Parathyroid adenoma (tissue), 2 donors: ENCODE measurements at regions not wholly inside any gene's neighbourhood (a gene's known extent, or its start where the extent isn't known, plus 50 kb on each side); places are given as distances from the start of the nearest gene placed in this dataset.

ENCODE experiments used
- H2AFZ ChIP-seq: fragments of 300-600 bp; sonication (generic); one replicate; pipeline ENCODE4 v1.7.0; 2017; ENCODE audit warnings: antibody characterized with exemption, mild to moderate bottlenecking
- H3K27ac ChIP-seq: fragments of 300-600 bp; sonication (generic); one replicate; pipeline ENCODE4 v1.7.0; 2017
- H3K27me3 ChIP-seq: fragments of 300-600 bp; sonication (generic); one replicate; pipeline ENCODE4 v1.7.0; 2017; ENCODE audit warnings: low read length; ENCODE audit not compliant: control insufficient read depth, insufficient read depth
- H3K36me3 ChIP-seq: fragments of 300-600 bp; sonication (generic); one replicate; pipeline ENCODE4 v1.7.0; 2017; ENCODE audit warnings: low read length; ENCODE audit not compliant: control insufficient read depth, insufficient read depth
- H3K4me1 ChIP-seq: fragments of 300-600 bp; sonication (generic); one replicate; pipeline ENCODE4 v1.7.0; 2017; ENCODE audit warnings: control low read depth
- H3K4me2 ChIP-seq: fragments of 300-600 bp; sonication (generic); one replicate; pipeline ENCODE4 v1.7.0; 2017; ENCODE audit warnings: low read length
- H3K4me3 ChIP-seq: fragments of 300-600 bp; sonication (generic); one replicate; pipeline ENCODE4 v1.7.0; 2017; ENCODE audit warnings: low read depth, low read length
- H3K79me2 ChIP-seq: fragments of 300-600 bp; sonication (generic); one replicate; pipeline ENCODE4 v1.7.0; 2017; ENCODE audit warnings: control low read depth
- H3K9ac ChIP-seq: fragments of 300-600 bp; sonication (generic); one replicate; pipeline ENCODE4 v1.7.0; 2017; ENCODE audit warnings: mild to moderate bottlenecking
- H3K9me3 ChIP-seq: fragments of 300-600 bp; sonication (generic); one replicate; pipeline ENCODE4 v1.7.0; 2017; ENCODE audit warnings: low read length; ENCODE audit not compliant: control insufficient read depth
- CTCF ChIP-seq: fragments of 300-600 bp; sonication (generic); IDR thresholded peaks from one replicate; pipeline ENCODE4 v1.7.0; 2017; ENCODE audit warnings: antibody characterized with exemption, mild to moderate bottlenecking
- donor health status: primary hyperparathyroidism.

GRCh38 chr7:155920068-155920461 is 107.8 kb upstream of the SHH start:
- Histone ChIP-seq H3K27me3 (no peaks in the 10 kb centered on the region), H3K36me3 (no peaks in the 10 kb centered on the region), H2AFZ (no peak overlapping the region), H3K4me3 (no peak overlapping the region), H3K4me2 (no peak overlapping the region), H3K9me3 (no peaks in the 10 kb centered on the region), H3K9ac (no peak overlapping the region), H3K79me2 (no peaks in the 10 kb centered on the region), H3K4me1 (no peaks in the 10 kb centered on the region), H3K27ac (no peak overlapping the region)
- TF ChIP-seq CTCF = no peak

GRCh38 chr7:155919391-155920067 is 107.3 kb upstream of the SHH start:
- Histone ChIP-seq H3K4me3 (no peak overlapping the region), H3K9me3 (no peaks in the 10 kb centered on the region), H3K9ac (no peak overlapping the region), H3K27ac (no peak overlapping the region), H3K36me3 (no peaks in the 10 kb centered on the region), H3K4me1 (no peaks in the 10 kb centered on the region), H3K79me2 (no peaks in the 10 kb centered on the region), H2AFZ (no peak overlapping the region), H3K4me2 (no peak overlapping the region), H3K27me3 (no peaks in the 10 kb centered on the region)
- TF ChIP-seq CTCF = no peak

GRCh38 chr7:155918720-155919390 is 106.6 kb upstream of the SHH start:
- Histone ChIP-seq H3K4me2 (no peak overlapping the region), H3K9me3 (no peaks in the 10 kb centered on the region), H3K27me3 (no peaks in the 10 kb centered on the region), H3K9ac (no peak overlapping the region), H3K27ac (no peak overlapping the region), H3K4me3 (no peak overlapping the region), H3K4me1 (no peaks in the 10 kb centered on the region), H3K36me3 (no peaks in the 10 kb centered on the region), H2AFZ (no peak overlapping the region), H3K79me2 (no peaks in the 10 kb centered on the region)
- TF ChIP-seq CTCF = no peak

- no peak for TF ChIP-seq CTCF
- no peaks in the 10 kb centered on the region for H3K27me3 ChIP-seq
- H3K4me3 ChIP-seq = no peak overlapping the region
- H3K9ac ChIP-seq = no peak overlapping the region
- no peak overlapping the region for H2AFZ ChIP-seq
- H3K4me1 ChIP-seq = no peaks in the 10 kb centered on the region
- H3K36me3 ChIP-seq = no peaks in the 10 kb centered on the region
- no peak overlapping the region for H3K27ac ChIP-seq
- no peaks in the 10 kb centered on the region for H3K79me2 ChIP-seq
- H3K4me2 ChIP-seq = no peak overlapping the region
- H3K9me3 ChIP-seq = no peaks in the 10 kb centered on the region
Measured at GRCh38 chr7:155917836-155918430, 105.7 kb upstream of the SHH start.
